ENCODE measurements at regions not wholly inside any gene's neighbourhood (a gene's known extent, or its start where the extent isn't known, plus 50 kb on each side); places are given as distances from the start of the nearest gene placed in this dataset.

DNA sequence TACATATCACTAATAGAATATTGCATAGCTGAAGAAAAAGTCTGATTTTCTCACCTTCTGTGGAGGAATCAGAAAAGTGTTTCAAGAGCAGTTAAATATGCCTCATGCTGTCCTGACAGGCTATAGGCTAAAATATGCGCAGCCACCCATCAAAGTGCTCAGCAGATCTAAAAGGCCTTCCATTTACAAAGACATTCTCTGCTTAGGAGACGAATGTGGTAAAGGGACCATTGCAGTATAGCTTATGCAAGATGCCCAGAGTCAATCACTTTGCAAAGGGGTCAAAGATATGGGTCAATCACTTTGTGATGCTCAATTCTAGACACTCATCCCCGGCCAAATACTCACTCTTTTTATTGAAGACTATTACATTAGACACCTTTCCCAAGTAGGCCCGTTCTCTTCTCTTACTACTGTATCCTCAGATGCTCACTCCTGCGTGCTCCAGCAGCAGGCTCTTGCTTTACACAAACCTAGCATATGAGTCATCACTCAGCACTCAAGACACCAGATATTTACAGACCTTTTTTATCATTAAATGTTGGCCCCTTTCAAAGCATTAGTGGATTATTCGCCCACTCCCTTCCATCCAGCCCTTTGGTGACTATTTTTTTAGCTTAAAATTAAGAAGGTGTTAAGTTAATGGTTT is 568.2 kb upstream of the CDH18 start:
- Histone ChIP-seq H2AFZ (ENCODE audit: low read depth, low read length) (no peak overlapping the region), H3K79me2 (ENCODE audit: low read length) (no peaks in the 10 kb centered on the region), H3K4me2 (ENCODE audit: low read length) (no peak overlapping the region), H3K27ac (ENCODE audit: low read length) (no peak overlapping the region), H3K9me3 (ENCODE audit: insufficient read depth, low read length) (no peaks in the 10 kb centered on the region), H3K4me1 (ENCODE audit: low read length) (no peaks in the 10 kb centered on the region), H3K27me3 (ENCODE audit: low read depth, low read length) (no peaks in the 10 kb centered on the region), H4K20me1 (ENCODE audit: insufficient read depth, low read length) (no peaks in the 10 kb centered on the region), H3K36me3 (replicated peaks; ENCODE audit: low read depth, low read length) (no peaks in the 10 kb centered on the region), H3K9ac (ENCODE audit: low read length) (no peak overlapping the region), H3K4me3 (ENCODE audit: low read length) (no peak overlapping the region)
- TF ChIP-seq EZH2phosphoT487 (IDR thresholded peaks at IDR 0.05; ENCODE audit: low read depth) = no peak
- TF ChIP-seq, protein P1, sequence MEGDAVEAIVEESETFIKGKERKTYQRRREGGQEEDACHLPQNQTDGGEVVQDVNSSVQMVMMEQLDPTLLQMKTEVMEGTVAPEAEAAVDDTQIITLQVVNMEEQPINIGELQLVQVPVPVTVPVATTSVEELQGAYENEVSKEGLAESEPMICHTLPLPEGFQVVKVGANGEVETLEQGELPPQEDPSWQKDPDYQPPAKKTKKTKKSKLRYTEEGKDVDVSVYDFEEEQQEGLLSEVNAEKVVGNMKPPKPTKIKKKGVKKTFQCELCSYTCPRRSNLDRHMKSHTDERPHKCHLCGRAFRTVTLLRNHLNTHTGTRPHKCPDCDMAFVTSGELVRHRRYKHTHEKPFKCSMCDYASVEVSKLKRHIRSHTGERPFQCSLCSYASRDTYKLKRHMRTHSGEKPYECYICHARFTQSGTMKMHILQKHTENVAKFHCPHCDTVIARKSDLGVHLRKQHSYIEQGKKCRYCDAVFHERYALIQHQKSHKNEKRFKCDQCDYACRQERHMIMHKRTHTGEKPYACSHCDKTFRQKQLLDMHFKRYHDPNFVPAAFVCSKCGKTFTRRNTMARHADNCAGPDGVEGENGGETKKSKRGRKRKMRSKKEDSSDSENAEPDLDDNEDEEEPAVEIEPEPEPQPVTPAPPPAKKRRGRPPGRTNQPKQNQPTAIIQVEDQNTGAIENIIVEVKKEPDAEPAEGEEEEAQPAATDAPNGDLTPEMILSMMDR (IDR thresholded peaks at IDR 0.05; ENCODE audit: low read depth, low read length) = no peak

DNA sequence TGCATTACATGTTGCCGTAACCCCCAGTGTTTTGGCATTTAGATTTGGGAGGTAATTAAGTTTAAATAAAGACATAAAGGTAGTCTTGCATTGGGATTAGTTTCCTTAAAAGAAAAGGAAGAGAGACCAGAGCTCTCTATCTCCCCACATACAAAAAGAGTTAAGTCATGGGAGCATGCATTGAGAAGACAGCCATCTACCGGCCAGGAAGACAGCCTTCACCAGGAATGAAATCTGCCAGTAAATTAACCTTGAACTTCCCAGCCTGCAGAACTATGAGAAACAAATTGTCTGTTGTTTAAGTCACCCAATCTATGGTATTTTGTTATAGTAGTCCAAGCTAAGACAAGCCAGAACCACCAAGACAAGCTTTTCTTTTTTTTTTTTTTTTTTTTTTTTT is 567.0 kb upstream of the CDH18 start:
- H3K27ac ChIP-seq (ENCODE audit: low read length) = no peak overlapping the region
- H3K4me3 ChIP-seq (ENCODE audit: low read length) = no peak overlapping the region
- no peaks in the 10 kb centered on the region for H3K27me3 ChIP-seq (ENCODE audit: low read depth, low read length)
- H3K4me1 ChIP-seq (ENCODE audit: low read length) = no peaks in the 10 kb centered on the region
- no peak overlapping the region for H2AFZ ChIP-seq (ENCODE audit: low read depth, low read length)
- no peak for TF ChIP-seq EZH2phosphoT487 (IDR thresholded peaks at IDR 0.05; ENCODE audit: low read depth)
- TF ChIP-seq, protein P1 (IDR thresholded peaks at IDR 0.05; ENCODE audit: low read depth, low read length) = no peak
- no peaks in the 10 kb centered on the region for H3K36me3 ChIP-seq (replicated peaks; ENCODE audit: low read depth, low read length)
- H3K4me2 ChIP-seq (ENCODE audit: low read length) = no peak overlapping the region
- no peaks in the 10 kb centered on the region for H3K79me2 ChIP-seq (ENCODE audit: low read length)
- H3K9me3 ChIP-seq (ENCODE audit: insufficient read depth, low read length) = no peaks in the 10 kb centered on the region
- no peaks in the 10 kb centered on the region for H4K20me1 ChIP-seq (ENCODE audit: insufficient read depth, low read length)
- H3K9ac ChIP-seq (ENCODE audit: low read length) = no peak overlapping the region

DNA sequence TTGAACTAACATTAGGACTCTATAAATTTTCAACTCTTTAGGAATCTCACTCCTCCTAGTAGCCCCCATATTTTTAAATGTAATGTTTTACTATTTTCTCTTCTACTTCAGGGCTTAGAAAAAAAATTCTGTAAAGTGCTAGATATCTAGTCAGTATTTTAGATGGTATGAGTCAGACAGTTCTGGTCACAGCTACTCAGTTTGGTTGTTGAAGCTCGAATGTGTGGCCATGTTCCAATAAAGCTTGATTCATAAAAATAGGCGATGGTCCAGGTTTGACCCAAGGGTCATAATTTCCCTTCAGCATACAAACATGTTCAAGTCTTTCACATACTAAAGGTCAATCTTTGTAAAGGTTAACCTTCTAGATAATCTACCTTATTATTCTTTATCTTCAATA is 566.0 kb upstream of the CDH18 start:
- Histone ChIP-seq H4K20me1 (ENCODE audit: insufficient read depth, low read length) (no peaks in the 10 kb centered on the region), H2AFZ (ENCODE audit: low read depth, low read length) (no peak overlapping the region), H3K79me2 (ENCODE audit: low read length) (no peaks in the 10 kb centered on the region), H3K4me2 (ENCODE audit: low read length) (no peak overlapping the region), H3K9ac (ENCODE audit: low read length) (no peak overlapping the region), H3K4me1 (ENCODE audit: low read length) (no peaks in the 10 kb centered on the region), H3K27ac (ENCODE audit: low read length) (no peak overlapping the region), H3K27me3 (ENCODE audit: low read depth, low read length) (no peaks in the 10 kb centered on the region), H3K9me3 (ENCODE audit: insufficient read depth, low read length) (no peaks in the 10 kb centered on the region), H3K36me3 (replicated peaks; ENCODE audit: low read depth, low read length) (no peaks in the 10 kb centered on the region), H3K4me3 (ENCODE audit: low read length) (no peak overlapping the region)
- TF ChIP-seq, protein P1 (IDR thresholded peaks at IDR 0.05; ENCODE audit: low read depth, low read length) = no peak
- TF ChIP-seq EZH2phosphoT487 (IDR thresholded peaks at IDR 0.05; ENCODE audit: low read depth) = no peak

DNA sequence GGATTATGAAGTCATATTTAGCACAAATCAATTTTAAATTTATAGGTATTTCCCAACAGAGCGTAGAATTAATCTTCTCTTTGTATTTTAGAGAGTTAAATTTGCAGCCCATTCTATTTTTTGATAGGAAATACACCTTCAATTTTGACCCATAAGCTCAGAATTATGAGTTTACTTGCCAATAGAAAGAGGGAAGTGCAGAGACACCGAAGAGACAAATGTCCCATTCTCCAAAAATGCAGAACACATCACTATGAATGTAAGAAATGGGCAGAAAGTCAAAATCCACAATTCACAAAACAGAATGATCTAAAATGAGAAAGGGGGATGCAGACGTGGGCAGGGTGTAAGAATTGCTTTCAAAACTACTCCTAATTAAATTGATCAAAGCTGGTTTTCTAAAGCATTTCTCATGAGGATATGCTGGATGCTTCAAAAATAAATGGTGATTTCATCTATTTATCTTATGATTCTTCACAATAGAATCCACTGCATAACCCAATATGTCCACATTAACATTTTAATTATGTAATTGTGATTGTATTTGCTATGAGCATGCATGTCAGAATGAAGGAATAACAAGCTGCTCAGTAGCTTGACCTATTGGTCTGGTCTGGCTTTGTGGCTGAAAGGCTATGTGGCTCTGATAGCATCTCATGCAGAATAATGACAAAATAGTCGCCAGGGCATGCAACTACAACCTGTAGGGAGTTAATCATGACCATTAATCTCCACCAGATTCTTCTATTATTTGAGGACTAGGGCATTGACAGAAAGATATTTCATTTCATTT is 550.1 kb upstream of the CDH18 start:
- Histone ChIP-seq H3K9me3 (ENCODE audit: insufficient read depth, low read length) (no peaks in the 10 kb centered on the region), H3K36me3 (replicated peaks; ENCODE audit: low read depth, low read length) (no peaks in the 10 kb centered on the region), H2AFZ (ENCODE audit: low read depth, low read length) (no peak overlapping the region), H3K27me3 (ENCODE audit: low read depth, low read length) (no peaks in the 10 kb centered on the region), H3K9ac (ENCODE audit: low read length) (no peak overlapping the region), H4K20me1 (ENCODE audit: insufficient read depth, low read length) (no peaks in the 10 kb centered on the region), H3K27ac (ENCODE audit: low read length) (no peak overlapping the region), H3K79me2 (ENCODE audit: low read length) (no peaks in the 10 kb centered on the region), H3K4me3 (ENCODE audit: low read length) (no peak overlapping the region), H3K4me2 (ENCODE audit: low read length) (no peak overlapping the region), H3K4me1 (ENCODE audit: low read length) (no peaks in the 10 kb centered on the region)
- TF ChIP-seq, protein P1 (IDR thresholded peaks at IDR 0.05; ENCODE audit: low read depth, low read length) = no peak
- no peak for TF ChIP-seq EZH2phosphoT487 (IDR thresholded peaks at IDR 0.05; ENCODE audit: low read depth)
